Kidney tubule cell (primary cell): ENCODE measurements at regions not wholly inside any gene's neighbourhood (a gene's known extent, or its start where the extent isn't known, plus 50 kb on each side); places are given as distances from the start of the nearest gene placed in this dataset.

Experiments used
- DNase-seq: peaks from one replicate; pipeline ENCODE4 v3.0.0-alpha.2; 2018; ENCODE audit warnings: low spot score

- DNase-seq: no peak
Measured at GRCh38 chr21:16013570-16013969, 283.8 kb downstream of the USP25 start.

- DNase-seq: no peak
Measured at GRCh38 chr21:16020878-16021277, 291.1 kb downstream of the USP25 start.

DNA sequence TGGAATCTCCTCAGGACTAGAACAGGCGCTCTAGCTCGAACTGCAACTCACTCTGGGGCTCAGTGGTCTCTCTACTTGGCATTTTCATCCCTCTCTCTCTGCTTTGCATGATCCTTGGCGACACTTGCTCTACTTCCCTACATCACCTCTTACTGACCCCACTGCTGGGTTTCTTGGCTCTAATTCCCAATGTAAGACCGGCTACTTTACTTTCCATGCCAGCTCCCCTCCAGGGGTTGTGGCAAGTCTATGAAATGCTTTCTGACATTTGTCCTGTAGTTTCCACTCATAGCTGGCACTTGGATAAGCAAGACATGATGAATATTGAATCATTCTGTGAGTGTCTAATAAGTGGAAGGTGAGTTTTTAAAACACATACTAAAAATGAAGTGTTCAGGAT is 292.3 kb downstream of the USP25 start:
- DNase-seq: no peak

- no peak for DNase-seq
Measured at GRCh38 chr21:16022921-16023320, 293.1 kb downstream of the USP25 start.

DNA sequence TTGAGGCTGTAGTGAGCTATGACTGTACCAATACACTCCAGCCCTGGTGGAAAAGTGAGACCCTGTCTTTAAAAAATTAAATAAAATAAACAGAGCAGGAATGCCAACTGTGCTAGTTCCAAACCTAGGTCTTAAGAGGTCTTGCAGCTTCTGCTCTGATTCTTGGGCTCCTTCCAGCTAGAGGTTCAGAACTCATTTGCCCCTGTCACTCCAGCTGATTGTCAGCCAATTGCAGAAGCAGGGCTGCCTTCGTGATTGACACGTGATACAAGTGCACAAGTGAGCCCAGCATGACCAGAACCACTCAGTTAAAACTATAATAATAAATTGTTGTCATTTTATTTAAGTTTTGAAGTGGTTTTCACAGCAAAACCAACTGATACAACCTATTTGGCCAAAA is 298.4 kb downstream of the USP25 start:
- no peak for DNase-seq

DNA sequence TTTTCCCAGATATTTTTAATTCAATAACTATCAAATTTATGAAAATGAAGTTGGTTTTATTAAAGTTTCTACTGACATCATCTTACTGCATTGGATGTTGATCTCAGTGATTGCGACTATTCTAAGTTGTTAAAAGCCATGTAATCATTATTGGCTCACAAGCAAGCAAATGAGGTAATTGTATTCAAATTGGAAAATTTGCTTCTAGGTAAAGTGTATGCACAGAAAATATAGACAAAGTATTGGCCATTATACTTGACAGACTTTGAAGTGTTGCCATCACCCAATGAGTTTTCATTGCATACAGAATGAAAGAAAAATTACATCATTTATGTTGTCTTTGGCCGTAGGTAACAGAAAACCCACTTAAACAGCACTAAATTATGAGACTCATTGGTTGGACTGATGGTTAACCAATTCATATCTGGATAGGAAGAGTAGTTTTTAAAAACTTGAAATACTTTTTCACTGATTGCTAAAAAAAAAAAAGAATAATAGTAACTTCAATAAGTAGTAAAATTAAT is 299.2 kb downstream of the USP25 start:
- DNase-seq: no peak

GRCh38 chr21:16033193-16033592 is 303.4 kb downstream of the USP25 start:
- DNase-seq: no peak

GRCh38 chr21:16034446-16035190 is 304.8 kb downstream of the USP25 start:
- no peak for DNase-seq

GRCh38 chr21:16037421-16037955 is 307.7 kb downstream of the USP25 start:
- DNase-seq: peak; percentile 75

DNA sequence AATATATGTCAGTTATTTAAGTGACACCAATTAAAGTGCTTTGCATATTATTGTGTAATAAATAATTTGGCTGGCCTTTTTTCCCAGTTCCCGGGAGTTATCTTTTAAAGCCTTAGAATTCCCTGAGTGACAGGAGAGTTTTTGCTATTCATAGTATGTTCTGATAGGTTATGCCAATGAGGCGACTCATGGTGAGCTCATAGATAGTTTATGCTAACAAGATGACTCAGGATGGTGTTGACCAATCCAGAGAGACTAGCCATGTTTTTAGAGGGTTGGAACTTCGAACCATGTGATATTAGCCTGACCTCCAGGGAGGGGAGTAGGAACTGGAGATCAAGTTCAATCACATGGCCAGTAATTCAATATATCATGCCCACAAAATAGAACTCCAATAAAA is 310.8 kb downstream of the USP25 start:
- DNase-seq: peak; percentile 43

DNA sequence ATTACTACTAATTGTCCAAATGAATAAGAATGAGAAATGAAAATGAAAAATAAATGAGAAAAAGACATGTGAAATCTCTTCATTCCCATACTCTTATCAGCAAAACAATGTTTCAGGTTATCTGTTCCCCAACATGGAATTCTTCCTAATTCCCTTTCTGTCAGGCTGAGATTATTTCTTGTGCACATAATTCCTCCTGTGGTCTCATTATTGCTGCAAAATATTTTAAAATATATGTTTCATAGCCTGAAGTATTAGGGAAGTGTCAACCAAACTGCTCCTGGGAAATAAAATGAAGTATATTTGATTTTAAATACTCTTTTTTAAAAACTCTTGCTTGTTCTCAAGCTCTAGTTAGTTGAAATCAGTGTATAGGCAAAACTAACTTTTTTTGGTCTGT is 314.9 kb downstream of the USP25 start:
- no peak for DNase-seq

GRCh38 chr21:16046656-16047330 is 317.0 kb downstream of the USP25 start:
- peak; percentile 51 for DNase-seq

GRCh38 chr21:16047904-16048303 is 318.1 kb downstream of the USP25 start:
- no peak for DNase-seq

DNA sequence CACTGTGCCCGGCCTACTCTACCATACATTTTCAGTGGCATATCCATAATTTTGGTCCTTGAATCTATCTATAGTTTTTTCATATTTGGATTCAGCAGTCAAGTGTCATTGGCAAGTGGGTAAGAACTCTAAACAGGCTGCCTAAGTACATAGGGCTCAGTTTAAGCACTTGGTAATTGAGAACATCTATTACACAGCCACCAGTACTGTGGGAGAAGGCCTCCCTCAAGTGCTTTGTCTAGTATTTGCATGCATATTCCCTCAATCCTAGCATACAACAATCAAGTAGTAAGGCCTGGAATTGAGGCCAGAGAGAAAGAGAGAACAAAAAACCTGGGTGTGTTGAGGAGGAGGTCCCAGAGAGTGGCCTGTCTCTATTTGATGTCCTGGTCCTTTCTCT is 325.2 kb downstream of the USP25 start:
- DNase-seq: no peak

- DNase-seq: no peak
Measured at GRCh38 chr21:16058896-16059295, 329.1 kb downstream of the USP25 start.

DNA sequence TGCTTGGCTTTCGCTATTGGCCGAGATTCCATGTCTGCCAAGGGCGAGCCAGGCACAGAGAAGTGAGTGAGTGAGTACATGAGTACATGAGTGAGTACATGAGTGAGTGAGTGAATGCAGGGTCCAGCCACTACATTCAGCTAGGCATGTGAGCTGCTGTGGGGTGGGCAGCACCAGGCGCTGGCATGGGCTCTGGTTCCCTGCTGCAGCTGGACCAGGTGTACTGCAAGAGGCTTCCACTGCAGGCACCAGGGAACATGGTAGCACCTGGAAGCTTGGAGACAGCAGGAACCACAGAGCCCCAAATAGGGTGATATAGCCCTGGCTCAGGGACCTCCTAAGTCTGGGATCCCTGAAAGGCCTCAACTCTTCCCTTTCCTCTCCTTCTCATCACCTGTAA is 330.2 kb downstream of the USP25 start:
- DNase-seq: no peak

GRCh38 chr21:16061194-16061593 is 331.4 kb downstream of the USP25 start:
- DNase-seq: no peak

- DNase-seq: no peak
Measured at GRCh38 chr21:16069178-16070112, 339.7 kb downstream of the USP25 start.

GRCh38 chr21:16070207-16070651 is 340.4 kb downstream of the USP25 start:
- no peak for DNase-seq

GRCh38 chr21:16071092-16071491 is 341.3 kb downstream of the USP25 start:
- no peak for DNase-seq

DNA sequence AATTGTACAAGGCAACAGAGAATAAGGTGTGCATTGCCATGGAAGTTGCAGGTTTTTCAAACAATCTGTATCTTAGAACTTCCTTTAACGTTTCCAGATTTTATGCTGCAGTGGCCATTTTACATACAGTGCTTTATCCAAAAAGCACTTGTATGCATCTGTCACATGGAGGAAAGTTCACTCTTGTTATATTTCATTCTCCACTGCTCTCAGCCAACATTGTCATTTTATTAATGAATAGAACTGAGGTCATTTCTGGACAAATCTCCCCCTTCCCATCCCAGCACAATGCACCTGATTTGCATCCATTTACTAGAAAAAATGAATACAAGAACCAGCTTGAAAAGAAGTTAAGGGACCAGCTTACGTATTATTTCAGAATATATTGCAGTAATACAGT is 342.0 kb downstream of the USP25 start:
- DNase-seq: no peak

DNA sequence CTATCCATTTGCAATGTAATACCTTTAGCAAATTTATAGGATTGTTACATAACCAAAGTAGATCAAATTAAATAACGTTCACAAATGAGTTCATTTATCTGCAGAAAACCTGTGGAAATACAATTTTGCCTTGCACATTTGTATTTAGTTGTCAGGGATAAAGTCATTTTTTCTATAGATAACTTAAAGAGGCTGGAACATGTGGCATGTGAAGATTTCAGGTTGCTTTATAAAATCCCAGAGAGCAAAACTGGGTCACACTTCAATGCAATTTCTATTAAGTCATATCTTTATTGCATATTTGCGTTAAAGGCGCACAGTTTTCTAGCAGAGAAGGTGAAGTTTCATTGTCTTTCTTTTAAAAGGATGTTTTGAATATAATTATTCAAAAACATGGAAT is 342.4 kb downstream of the USP25 start:
- no peak for DNase-seq
